Gastrocnemius medialis (tissue), 4 donors: ENCODE measurements at regions not wholly inside any gene's neighbourhood (a gene's known extent, or its start where the extent isn't known, plus 50 kb on each side); places are given as distances from the start of the nearest gene placed in this dataset.

ENCODE experiments used
- ATAC-seq, 2 donors: fragments of 150-250 bp; one replicate each; pipeline ENCODE4 v1.9.1; 2016
- DNase-seq, 2 donors: peaks; one replicate each; pipeline ENCODE4 v3.0.0-alpha.2; 2019
- H3K27ac ChIP-seq, 4 donors: fragments of 200-600 bp; sonication (generic); 1 replicate in 1 of 4; 2 replicates in 3 of 4; pipeline ENCODE4 v1.5.1; 2016 to 2018; ENCODE audit warnings: mild to moderate bottlenecking in 2 of 4, moderate library complexity in 1 of 4
- H3K27me3 ChIP-seq, 3 donors: fragments of 200-600 bp; sonication (generic) in 2 of 3; 1 replicate in 1 of 3; 2 replicates in 2 of 3; pipeline versions ENCODE4 v1.5.1 to v1.6.0; 2016 to 2019; ENCODE audit warnings: mild to moderate bottlenecking in 1 of 3, moderate library complexity in 1 of 3
- H3K36me3 ChIP-seq, 2 donors: fragments of 200-600 bp; sonication (generic) in 1 of 2; one replicate each; pipeline ENCODE4 v1.5.1; 2017 to 2018
- H3K4me1 ChIP-seq, 2 donors: fragments of 200-600 bp; sonication (generic) in 1 of 2; one replicate each; pipeline ENCODE4 v1.5.1; 2016 to 2017; ENCODE audit warnings: mild to moderate bottlenecking in 2 of 2
- H3K4me3 ChIP-seq, 4 donors: fragments of 200-600 bp; sonication (generic) in 3 of 4; 1 replicate in 1 of 4; 2 replicates in 3 of 4; pipeline ENCODE4 v1.5.1; 2016 to 2019; ENCODE audit warnings: mild to moderate bottlenecking in 2 of 4
- H3K9me3 ChIP-seq, 3 donors: fragments of 200-600 bp; sonication (generic) in 2 of 3; 1 replicate in 1 of 3; 2 replicates in 2 of 3; pipeline ENCODE4 v1.5.1; 2016 to 2019
- POLR2A ChIP-seq, 2 donors: fragments of 450-650 bp; IDR thresholded peaks; one replicate each; pipeline ENCODE4 v1.6.1; 2017; ENCODE audit warnings: antibody characterized with exemption in 2 of 2, mild to moderate bottlenecking in 2 of 2, moderate library complexity in 2 of 2
- in situ Hi-C, 4 donors: fragments of 200-750 bp; cut with MboI; loops; one replicate each; pipeline versions ENCODE4 v1.15.0 to v1.8.0; 2017; ENCODE audit warnings: low sequenced_read_pairs in 4 of 4
- intact Hi-C: fragments of 100-400 bp; cut with DNase I; formaldehyde crosslinking; loops from one replicate; pipeline ENCODE4 v1.15.1; 2023; ENCODE audit warnings: low total_unique reads
- TF ChIP-seq, protein P1 (sequence below), 5 experiments: fragments of 450-650 bp in 3 of 5; fragments of 200-600 bp in 2 of 5; sonication (generic) in 2 of 5; IDR thresholded peaks in 4 of 5; conservative IDR thresholded peaks in 1 of 5; 1 replicate in 4 of 5; 2 replicates in 1 of 5; pipeline ENCODE4 v1.5.1; 2016 to 2019; ENCODE audit warnings: antibody characterized with exemption in 5 of 5, mild to moderate bottlenecking in 3 of 5, moderate library complexity in 3 of 5

GRCh38 chr7:131800531-131800930 lies 244.1 kb upstream of the PODXL start:
- H3K36me3 ChIP-seq = no peaks in the 10 kb centered on the region
- TF ChIP-seq, protein P1, sequence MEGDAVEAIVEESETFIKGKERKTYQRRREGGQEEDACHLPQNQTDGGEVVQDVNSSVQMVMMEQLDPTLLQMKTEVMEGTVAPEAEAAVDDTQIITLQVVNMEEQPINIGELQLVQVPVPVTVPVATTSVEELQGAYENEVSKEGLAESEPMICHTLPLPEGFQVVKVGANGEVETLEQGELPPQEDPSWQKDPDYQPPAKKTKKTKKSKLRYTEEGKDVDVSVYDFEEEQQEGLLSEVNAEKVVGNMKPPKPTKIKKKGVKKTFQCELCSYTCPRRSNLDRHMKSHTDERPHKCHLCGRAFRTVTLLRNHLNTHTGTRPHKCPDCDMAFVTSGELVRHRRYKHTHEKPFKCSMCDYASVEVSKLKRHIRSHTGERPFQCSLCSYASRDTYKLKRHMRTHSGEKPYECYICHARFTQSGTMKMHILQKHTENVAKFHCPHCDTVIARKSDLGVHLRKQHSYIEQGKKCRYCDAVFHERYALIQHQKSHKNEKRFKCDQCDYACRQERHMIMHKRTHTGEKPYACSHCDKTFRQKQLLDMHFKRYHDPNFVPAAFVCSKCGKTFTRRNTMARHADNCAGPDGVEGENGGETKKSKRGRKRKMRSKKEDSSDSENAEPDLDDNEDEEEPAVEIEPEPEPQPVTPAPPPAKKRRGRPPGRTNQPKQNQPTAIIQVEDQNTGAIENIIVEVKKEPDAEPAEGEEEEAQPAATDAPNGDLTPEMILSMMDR (IDR thresholded peaks at IDR 0.05 in 4 of 5, conservative IDR thresholded peaks at IDR 0.05 in 1 of 5) = no peak
- TF ChIP-seq POLR2A (IDR thresholded peaks at IDR 0.05) = no peak
- H3K9me3 ChIP-seq = no peaks in the 10 kb centered on the region
- H3K27ac ChIP-seq = no peak overlapping the region
- H3K27me3 ChIP-seq = no peaks in the 10 kb centered on the region
- no peak overlapping the region for H3K4me3 ChIP-seq
- no peaks in the 10 kb centered on the region for H3K4me1 ChIP-seq
- in situ Hi-C loops = no loop called here
- intact Hi-C loops = no loop called here
- DNase-seq = no peak
- no peak for ATAC-seq

GRCh38 chr7:131800008-131800407 lies 243.6 kb upstream of the PODXL start:
- Histone ChIP-seq H3K36me3 (no peaks in the 10 kb centered on the region), H3K4me3 (no peak overlapping the region), H3K4me1 (no peaks in the 10 kb centered on the region), H3K9me3 (no peaks in the 10 kb centered on the region), H3K27me3 (no peaks in the 10 kb centered on the region), H3K27ac (no peak overlapping the region)
- TF ChIP-seq, protein P1 (IDR thresholded peaks at IDR 0.05 in 4 of 5, conservative IDR thresholded peaks at IDR 0.05 in 1 of 5) = no peak
- no peak for TF ChIP-seq POLR2A (IDR thresholded peaks at IDR 0.05)
- no peak for ATAC-seq
- no peak for DNase-seq
- intact Hi-C loops (no loop called here), in situ Hi-C loops (no loop called here)

GRCh38 chr7:131797841-131798240 lies 241.4 kb upstream of the PODXL start:
- in situ Hi-C loops = no loop called here
- Histone ChIP-seq H3K4me1 (no peaks in the 10 kb centered on the region), H3K27me3 (no peaks in the 10 kb centered on the region), H3K36me3 (no peaks in the 10 kb centered on the region), H3K9me3 (no peaks in the 10 kb centered on the region), H3K4me3 (no peak overlapping the region), H3K27ac (no peak overlapping the region)
- intact Hi-C loops = no loop called here
- no peak for TF ChIP-seq POLR2A (IDR thresholded peaks at IDR 0.05)
- TF ChIP-seq, protein P1 (IDR thresholded peaks at IDR 0.05 in 4 of 5, conservative IDR thresholded peaks at IDR 0.05 in 1 of 5) = no peak
- no peak for DNase-seq
- no peak for ATAC-seq

DNA sequence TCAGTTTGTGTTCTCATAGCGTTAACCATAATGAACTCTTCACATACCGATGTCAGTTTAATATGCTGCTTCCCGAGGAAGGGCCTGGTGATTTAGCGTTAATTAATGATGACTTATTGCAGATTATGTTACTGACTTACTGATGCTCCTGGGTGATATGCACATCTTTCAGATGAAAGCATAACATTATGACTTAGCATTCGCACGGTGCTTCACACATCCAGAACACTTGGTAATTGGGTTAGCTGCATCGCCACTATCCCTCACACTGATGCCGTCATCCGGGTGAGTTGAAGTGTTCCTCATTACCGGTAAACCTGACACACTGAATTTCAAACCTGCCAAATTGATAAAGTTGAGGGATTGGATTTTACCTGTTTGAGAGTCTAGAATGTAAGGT lies 239.0 kb upstream of the PODXL start:
- intact Hi-C loops = no loop called here

DNA sequence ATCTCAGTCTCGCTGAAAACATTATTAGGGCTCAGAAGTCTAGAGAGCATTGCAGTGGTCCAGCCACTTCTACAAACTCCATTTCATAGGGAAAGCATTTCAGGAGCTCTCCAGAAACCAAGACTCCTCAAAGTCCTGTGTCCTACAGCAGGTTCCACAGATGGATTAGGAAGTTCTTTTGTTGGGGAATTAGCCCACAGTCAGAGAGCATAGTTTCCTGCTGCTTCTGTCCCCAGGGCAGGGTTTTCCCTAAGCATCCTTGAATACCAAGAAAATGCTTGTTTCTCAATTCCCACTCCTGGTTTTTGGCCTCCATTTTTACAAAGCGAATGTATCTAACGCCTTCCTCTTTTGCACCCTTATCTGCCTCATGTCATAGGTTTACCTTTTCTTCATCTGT lies 235.9 kb upstream of the PODXL start:
- no peak overlapping the region for H3K27ac ChIP-seq
- ATAC-seq (no peak), DNase-seq (no peak)
- in situ Hi-C loops = no loop called here
- intact Hi-C loops = no loop called here
- H3K27me3 ChIP-seq = no peaks in the 10 kb centered on the region
- no peaks in the 10 kb centered on the region for H3K4me1 ChIP-seq
- H3K36me3 ChIP-seq = no peaks in the 10 kb centered on the region
- TF ChIP-seq, protein P1 (IDR thresholded peaks at IDR 0.05 in 4 of 5, conservative IDR thresholded peaks at IDR 0.05 in 1 of 5) = no peak
- TF ChIP-seq POLR2A (IDR thresholded peaks at IDR 0.05) = no peak
- no peak overlapping the region for H3K4me3 ChIP-seq
- no peaks in the 10 kb centered on the region for H3K9me3 ChIP-seq

More for the DNA sequence above, 239.0 kb upstream of the PODXL start:
- no peak overlapping the region for H3K4me3 ChIP-seq
- in situ Hi-C loops = no loop called here
- H3K9me3 ChIP-seq = no peaks in the 10 kb centered on the region
- H3K27ac ChIP-seq = no peak overlapping the region
- ATAC-seq = no peak
- TF ChIP-seq POLR2A (IDR thresholded peaks at IDR 0.05) = no peak
- TF ChIP-seq, protein P1 (IDR thresholded peaks at IDR 0.05 in 4 of 5, conservative IDR thresholded peaks at IDR 0.05 in 1 of 5) = no peak
- H3K4me1 ChIP-seq = no peaks in the 10 kb centered on the region
- H3K36me3 ChIP-seq = no peaks in the 10 kb centered on the region
- DNase-seq = no peak
- no peaks in the 10 kb centered on the region for H3K27me3 ChIP-seq
